ENCODE measurements at regions not wholly inside any gene's neighbourhood (a gene's known extent, or its start where the extent isn't known, plus 50 kb on each side); places are given as distances from the start of the nearest gene placed in this dataset.

- no peaks in the 10 kb centered on the region for H3K9me3 Mint-ChIP-seq (ENCODE audit: unreplicated experiment)
- no peaks in the 10 kb centered on the region for H3K36me3 Mint-ChIP-seq (ENCODE audit: low read depth, unreplicated experiment)
- H3K27me3 Mint-ChIP-seq (ENCODE audit: unreplicated experiment), result no peaks in the 10 kb centered on the region
- no peak overlapping the region for H3K4me3 Mint-ChIP-seq (ENCODE audit: unreplicated experiment)
- no peak overlapping the region for H3K27ac Mint-ChIP-seq (ENCODE audit: unreplicated experiment)
- TF ChIP-seq CTCF (IDR thresholded peaks at IDR 0.05; ENCODE audit: unreplicated experiment), result no peak
- peaks cover 12% of the 10 kb centered on the region for H3K4me1 Mint-ChIP-seq (ENCODE audit: unreplicated experiment)
- DNase-seq (ENCODE audit: low spot score), result no peak
These were observed 282.7 kb downstream of the ADGB start for GRCh38 chr6:146881228-146882181.

DNA sequence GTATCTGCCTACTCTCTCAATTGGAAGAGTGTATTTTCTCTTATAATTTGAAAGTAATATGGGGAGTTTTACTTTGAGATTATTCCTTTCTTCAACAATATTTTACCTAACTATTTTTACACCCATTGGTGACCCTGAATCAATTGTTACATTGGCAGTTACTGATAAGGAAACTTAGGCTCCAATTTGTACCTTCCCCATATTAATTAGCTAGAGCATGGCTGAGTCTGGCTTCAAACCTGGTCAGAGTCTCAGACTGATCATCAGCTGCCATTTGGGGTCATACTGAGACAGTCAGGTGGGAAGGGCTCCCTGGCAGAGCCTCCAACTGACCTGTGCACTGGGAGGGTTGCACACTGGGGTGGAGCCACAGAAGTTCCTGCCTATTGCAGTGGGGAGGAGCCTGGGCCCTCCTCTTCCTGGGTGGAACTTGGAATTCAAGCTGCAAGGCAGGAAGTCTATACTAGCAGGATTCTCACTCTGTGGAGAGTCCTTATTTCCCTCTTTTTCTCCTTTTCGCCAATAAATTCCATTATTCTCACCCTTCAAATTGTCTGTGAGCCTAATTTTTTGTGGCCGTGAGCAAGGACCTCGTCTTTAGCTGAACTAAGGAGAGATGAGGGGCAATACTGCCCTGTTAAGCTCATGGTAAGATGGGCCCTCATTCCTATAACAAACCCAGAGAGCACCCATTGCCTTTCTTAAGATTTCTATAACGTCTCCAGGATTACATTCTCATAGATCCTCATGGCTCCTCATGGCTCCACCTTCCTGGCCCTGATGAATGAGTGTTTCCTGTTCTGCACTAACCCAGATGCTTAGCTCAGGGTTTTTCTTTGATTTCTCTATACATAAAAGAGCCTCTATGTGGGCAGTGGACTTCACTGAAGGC is 285.1 kb downstream of the ADGB start:
- Mint-ChIP-seq H3K36me3 (ENCODE audit: low read depth, unreplicated experiment) (no peaks in the 10 kb centered on the region), H3K9me3 (ENCODE audit: unreplicated experiment) (no peaks in the 10 kb centered on the region), H3K27me3 (ENCODE audit: unreplicated experiment) (no peaks in the 10 kb centered on the region), H3K4me1 (ENCODE audit: unreplicated experiment) (peaks cover 11% of the 10 kb centered on the region), H3K27ac (ENCODE audit: unreplicated experiment) (no peak overlapping the region), H3K4me3 (ENCODE audit: unreplicated experiment) (no peak overlapping the region)
- no peak for TF ChIP-seq CTCF (IDR thresholded peaks at IDR 0.05; ENCODE audit: unreplicated experiment)
- DNase-seq (ENCODE audit: low spot score), result no peak

- no peaks in the 10 kb centered on the region for H3K36me3 Mint-ChIP-seq (ENCODE audit: low read depth, unreplicated experiment)
- DNase-seq (ENCODE audit: low spot score), result no peak
- H3K4me1 Mint-ChIP-seq (ENCODE audit: unreplicated experiment), result peaks cover 11% of the 10 kb centered on the region
- H3K4me3 Mint-ChIP-seq (ENCODE audit: unreplicated experiment), result no peak overlapping the region
- no peaks in the 10 kb centered on the region for H3K9me3 Mint-ChIP-seq (ENCODE audit: unreplicated experiment)
- TF ChIP-seq CTCF (IDR thresholded peaks at IDR 0.05; ENCODE audit: unreplicated experiment), result no peak
- H3K27me3 Mint-ChIP-seq (ENCODE audit: unreplicated experiment), result no peaks in the 10 kb centered on the region
- no peak overlapping the region for H3K27ac Mint-ChIP-seq (ENCODE audit: unreplicated experiment)
These were observed 286.0 kb downstream of the ADGB start for GRCh38 chr6:146884728-146885127.

DNA sequence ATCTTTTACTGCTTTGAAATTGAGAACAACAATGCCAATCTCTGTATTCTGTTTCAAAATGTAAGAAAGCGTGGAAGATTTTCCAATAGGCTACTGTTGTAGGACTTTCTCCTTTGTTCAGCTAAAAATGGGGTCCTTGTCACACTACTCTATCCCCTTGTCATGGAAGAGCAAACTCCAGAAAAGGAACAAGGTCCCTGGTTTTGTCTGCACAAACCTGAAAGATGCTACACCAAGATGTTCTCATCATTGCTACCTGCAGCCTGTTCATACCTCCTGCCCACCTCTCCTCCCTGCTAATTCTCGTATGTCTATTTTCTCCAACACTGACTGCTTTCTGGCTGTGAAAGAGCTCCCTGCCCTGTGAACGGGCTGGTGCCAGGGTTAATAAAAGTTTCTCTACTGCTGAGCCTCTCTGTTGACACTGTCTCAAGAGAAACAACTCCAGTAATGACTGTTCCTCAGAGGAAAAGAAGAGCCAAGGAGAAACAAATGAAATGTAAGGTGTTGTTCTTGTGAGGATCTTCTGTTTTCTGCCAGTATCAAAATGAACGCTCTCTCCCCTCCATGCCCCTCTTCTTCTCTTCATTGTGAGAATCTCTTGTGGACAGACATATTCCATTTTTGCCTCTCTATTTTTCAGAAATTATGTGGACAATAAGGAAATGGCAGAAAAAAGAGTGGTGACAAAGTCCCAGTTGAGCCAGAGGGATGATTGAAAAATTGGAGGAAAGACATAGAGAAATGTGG is 287.1 kb downstream of the ADGB start:
- Mint-ChIP-seq H3K27ac (ENCODE audit: unreplicated experiment) (no peak overlapping the region), H3K9me3 (ENCODE audit: unreplicated experiment) (no peaks in the 10 kb centered on the region), H3K4me3 (ENCODE audit: unreplicated experiment) (no peak overlapping the region), H3K4me1 (ENCODE audit: unreplicated experiment) (peaks cover 9% of the 10 kb centered on the region), H3K36me3 (ENCODE audit: low read depth, unreplicated experiment) (no peaks in the 10 kb centered on the region), H3K27me3 (ENCODE audit: unreplicated experiment) (no peaks in the 10 kb centered on the region)
- TF ChIP-seq CTCF (IDR thresholded peaks at IDR 0.05; ENCODE audit: unreplicated experiment), result no peak
- no peak for DNase-seq (ENCODE audit: low spot score)
